OCI-LY7 (cell line): ENCODE measurements at regions not wholly inside any gene's neighbourhood (a gene's known extent, or its start where the extent isn't known, plus 50 kb on each side); places are given as distances from the start of the nearest gene placed in this dataset.

Source experiments
- CTCF ChIP-seq: fragments of 200-600 bp; sonication (generic); conservative IDR thresholded peaks from 2 replicates; pipeline ENCODE4 v1.5.1; 2014; ENCODE audit warnings: mild to moderate bottlenecking, antibody characterized with exemption, low read length, moderate library complexity, mixed read lengths
- EZH2phosphoT487 ChIP-seq: fragments of 200-600 bp; sonication (generic); IDR thresholded peaks from 2 replicates; pipeline ENCODE4 v1.6.1; 2018; ENCODE audit warnings: low read depth, borderline replicate concordance, mild to moderate bottlenecking, mixed run types, antibody characterized with exemption, low read length, moderate library complexity, mixed read lengths

GRCh38 chr22:27203276-27203660 lies 545.9 kb downstream of the MIAT start:
- TF ChIP-seq CTCF (no peak), EZH2phosphoT487 (no peak)
